Naive B cell (primary cell): ENCODE measurements at regions not wholly inside any gene's neighbourhood (a gene's known extent, or its start where the extent isn't known, plus 50 kb on each side); places are given as distances from the start of the nearest gene placed in this dataset.

ENCODE experiments used
- ATAC-seq, 2 donors: fragments of 150-1000 bp; cut with Tn5 transposase; 2 replicates each; pipeline ENCODE4 v1.10.0; 2021; ENCODE audit warnings: low read depth in 2 of 2, mild to moderate bottlenecking in 2 of 2, moderate library complexity in 2 of 2
- DNase-seq: peaks from one replicate; pipeline ENCODE4 v3.0.0; 2022
- H3K27ac Mint-ChIP-seq, 6 donors: one replicate each; pipeline ENCODE4 v1.8.0; 2020 to 2022; ENCODE audit warnings: mild to moderate bottlenecking in 6 of 6, mixed read lengths in 6 of 6, moderate library complexity in 5 of 6, inconsistent platforms in 2 of 6
- H3K27me3 Mint-ChIP-seq, 3 donors: one replicate each; pipeline ENCODE4 v1.8.0; 2021 to 2022; ENCODE audit warnings: mixed read lengths in 3 of 3, mild to moderate bottlenecking in 1 of 3
- H3K36me3 Mint-ChIP-seq, 2 donors: one replicate each; pipeline ENCODE4 v1.8.0; 2020 to 2022; ENCODE audit warnings: mixed read lengths in 2 of 2, inconsistent platforms in 1 of 2, mild to moderate bottlenecking in 1 of 2
- H3K4me1 Mint-ChIP-seq, 3 donors: one replicate each; pipeline ENCODE4 v1.8.0; 2020 to 2022; ENCODE audit warnings: mixed read lengths in 3 of 3, inconsistent platforms in 1 of 3, mild to moderate bottlenecking in 1 of 3, moderate library complexity in 1 of 3
- H3K4me3 Mint-ChIP-seq, 8 donors: one replicate each; pipeline ENCODE4 v1.8.0; 2020 to 2022; ENCODE audit warnings: mild to moderate bottlenecking in 8 of 8, mixed read lengths in 8 of 8, moderate library complexity in 8 of 8, inconsistent platforms in 2 of 8
- H3K9me3 Mint-ChIP-seq, 7 donors: one replicate each; pipeline ENCODE4 v1.8.0; 2020 to 2022; ENCODE audit warnings: mixed read lengths in 7 of 7, mild to moderate bottlenecking in 5 of 7, inconsistent platforms in 2 of 7, moderate library complexity in 1 of 7

- DNase-seq (no peak), ATAC-seq (no peak)
- Mint-ChIP-seq H3K27ac (no peak overlapping the region), H3K4me1 (peaks cover 20 to 26% (median 24%) of the 10 kb centered on the region in 3 donors), H3K36me3 (peaks cover 8 to 10% of the 10 kb centered on the region in 2 donors), H3K27me3 (peaks cover 10 to 15% (median 10%) of the 10 kb centered on the region in 3 donors), H3K4me3 (no peak overlapping the region), H3K9me3 (peaks cover 3 to 12% (median 7%) of the 10 kb centered on the region in 7 donors)
These were observed 54.2 kb upstream of the MCTP2 start for GRCh38 chr15:94177112-94177511.

GRCh38 chr15:94175420-94175819, 55.9 kb upstream of the MCTP2 start:
- ATAC-seq, result no peak
- H3K27ac Mint-ChIP-seq, result peak overlapping the region in 1 of 6 donors; percentile 83
- peaks cover 8 to 10% of the 10 kb centered on the region in 2 donors for H3K36me3 Mint-ChIP-seq
- DNase-seq, result no peak
- H3K27me3 Mint-ChIP-seq, result peaks cover 10 to 19% (median 10%) of the 10 kb centered on the region in 3 donors
- no peak overlapping the region for H3K4me3 Mint-ChIP-seq
- peaks cover 20 to 31% (median 24%) of the 10 kb centered on the region in 3 donors for H3K4me1 Mint-ChIP-seq
- peaks cover 4 to 12% (median 9%) of the 10 kb centered on the region in 7 donors for H3K9me3 Mint-ChIP-seq

GRCh38 chr15:94174399-94174802, 57.0 kb upstream of the MCTP2 start:
- Mint-ChIP-seq H3K27me3 (peaks cover 10 to 14% (median 10%) of the 10 kb centered on the region in 3 donors), H3K27ac (peak overlapping the region in 2 of 6 donors; percentile 16 to 33), H3K9me3 (peaks cover 4 to 12% (median 9%) of the 10 kb centered on the region in 7 donors), H3K4me3 (peak overlapping the region in 2 of 8 donors; percentile 0 to 48), H3K4me1 (peaks cover 20 to 31% (median 24%) of the 10 kb centered on the region in 3 donors), H3K36me3 (peaks cover 8 to 10% of the 10 kb centered on the region in 2 donors)
- peak; percentile 57 for DNase-seq
- ATAC-seq, result peak; percentile 88 to 94

- no peak overlapping the region for H3K4me3 Mint-ChIP-seq
- H3K9me3 Mint-ChIP-seq, result peaks cover 4 to 16% (median 9%) of the 10 kb centered on the region in 7 donors
- no peak for ATAC-seq
- no peak overlapping the region for H3K27ac Mint-ChIP-seq
- peaks cover 0 to 4% (median 0%) of the 10 kb centered on the region in 3 donors for H3K27me3 Mint-ChIP-seq
- no peak for DNase-seq
- H3K36me3 Mint-ChIP-seq, result peaks cover 5 to 6% of the 10 kb centered on the region in 2 donors
- H3K4me1 Mint-ChIP-seq, result peaks cover 8 to 29% (median 11%) of the 10 kb centered on the region in 3 donors
These were observed 63.1 kb upstream of the MCTP2 start for GRCh38 chr15:94168250-94168649.

- DNase-seq, result no peak
- Mint-ChIP-seq H3K36me3 (no peaks in the 10 kb centered on the region), H3K27me3 (peaks cover 3 to 11% (median 8%) of the 10 kb centered on the region in 3 donors), H3K4me1 (peaks cover 3 to 15% (median 4%) of the 10 kb centered on the region in 3 donors), H3K27ac (peak overlapping the region in 1 of 6 donors; percentile 15), H3K4me3 (no peak overlapping the region), H3K9me3 (peaks cover 0 to 6% (median 1%) of the 10 kb centered on the region in 7 donors)
- ATAC-seq, result no peak
These were observed 66.4 kb upstream of the MCTP2 start for GRCh38 chr15:94164971-94165370.

GRCh38 chr15:94164202-94164807, 67.1 kb upstream of the MCTP2 start:
- Mint-ChIP-seq H3K36me3 (no peaks in the 10 kb centered on the region), H3K4me1 (peaks cover 3 to 15% (median 4%) of the 10 kb centered on the region in 3 donors), H3K9me3 (peaks cover 0 to 6% (median 1%) of the 10 kb centered on the region in 7 donors), H3K4me3 (no peak overlapping the region), H3K27ac (peak overlapping the region in 2 of 6 donors; percentile 12 to 44), H3K27me3 (peaks cover 3 to 11% (median 8%) of the 10 kb centered on the region in 3 donors)
- peak; percentile 39 for DNase-seq
- peak; percentile 30 to 51 for ATAC-seq

- no peak overlapping the region for H3K27ac Mint-ChIP-seq
- peaks cover 0 to 6% (median 1%) of the 10 kb centered on the region in 7 donors for H3K9me3 Mint-ChIP-seq
- H3K4me3 Mint-ChIP-seq, result no peak overlapping the region
- H3K27me3 Mint-ChIP-seq, result peaks cover 3 to 11% (median 8%) of the 10 kb centered on the region in 3 donors
- ATAC-seq, result no peak
- DNase-seq, result no peak
- H3K36me3 Mint-ChIP-seq, result no peaks in the 10 kb centered on the region
- H3K4me1 Mint-ChIP-seq, result peaks cover 3 to 15% (median 4%) of the 10 kb centered on the region in 3 donors
These were observed 68.4 kb upstream of the MCTP2 start for GRCh38 chr15:94162939-94163338.

- H3K4me1 Mint-ChIP-seq, result no peaks in the 10 kb centered on the region
- DNase-seq, result no peak
- peaks cover 0 to 5% of the 10 kb centered on the region in 2 donors for H3K36me3 Mint-ChIP-seq
- peaks cover 9 to 30% (median 14%) of the 10 kb centered on the region in 3 donors for H3K27me3 Mint-ChIP-seq
- H3K4me3 Mint-ChIP-seq, result no peak overlapping the region
- no peak overlapping the region for H3K27ac Mint-ChIP-seq
- ATAC-seq, result no peak
- peaks cover 1 to 7% (median 3%) of the 10 kb centered on the region in 7 donors for H3K9me3 Mint-ChIP-seq
These were observed 77.1 kb upstream of the MCTP2 start for GRCh38 chr15:94154255-94154654.

GRCh38 chr15:94145046-94145445, 86.3 kb upstream of the MCTP2 start:
- Mint-ChIP-seq H3K36me3 (peaks cover 8 to 10% of the 10 kb centered on the region in 2 donors), H3K4me1 (no peaks in the 10 kb centered on the region), H3K27ac (no peak overlapping the region), H3K9me3 (peaks cover 7 to 20% (median 11%) of the 10 kb centered on the region in 7 donors), H3K27me3 (peaks cover 15 to 44% (median 40%) of the 10 kb centered on the region in 3 donors), H3K4me3 (no peak overlapping the region)
- DNase-seq (no peak), ATAC-seq (no peak)

GRCh38 chr15:94141802-94142201, 89.6 kb upstream of the MCTP2 start:
- H3K36me3 Mint-ChIP-seq, result peaks cover 8 to 10% of the 10 kb centered on the region in 2 donors
- H3K4me3 Mint-ChIP-seq, result no peak overlapping the region
- ATAC-seq, result no peak
- DNase-seq, result no peak
- H3K4me1 Mint-ChIP-seq, result no peaks in the 10 kb centered on the region
- H3K27ac Mint-ChIP-seq, result no peak overlapping the region
- peaks cover 7 to 20% (median 8%) of the 10 kb centered on the region in 7 donors for H3K9me3 Mint-ChIP-seq
- H3K27me3 Mint-ChIP-seq, result peaks cover 15 to 44% (median 44%) of the 10 kb centered on the region in 3 donors

- no peaks in the 10 kb centered on the region for H3K4me1 Mint-ChIP-seq
- peaks cover 11 to 45% (median 22%) of the 10 kb centered on the region in 3 donors for H3K27me3 Mint-ChIP-seq
- H3K9me3 Mint-ChIP-seq, result peaks cover 0 to 13% (median 0%) of the 10 kb centered on the region in 7 donors
- no peak for ATAC-seq
- DNase-seq, result no peak
- no peaks in the 10 kb centered on the region for H3K36me3 Mint-ChIP-seq
- H3K4me3 Mint-ChIP-seq, result no peak overlapping the region
- H3K27ac Mint-ChIP-seq, result no peak overlapping the region
These were observed 95.7 kb upstream of the MCTP2 start for GRCh38 chr15:94135486-94136147.

- Mint-ChIP-seq H3K9me3 (peaks cover 0 to 13% (median 0%) of the 10 kb centered on the region in 7 donors), H3K27ac (no peak overlapping the region), H3K27me3 (peaks cover 20 to 38% (median 22%) of the 10 kb centered on the region in 3 donors), H3K4me3 (no peak overlapping the region), H3K4me1 (no peaks in the 10 kb centered on the region), H3K36me3 (no peaks in the 10 kb centered on the region)
- DNase-seq (no peak), ATAC-seq (no peak)
These were observed 99.5 kb upstream of the MCTP2 start for GRCh38 chr15:94131875-94132274.

GRCh38 chr15:94130504-94130903, 100.9 kb upstream of the MCTP2 start:
- Mint-ChIP-seq H3K27ac (no peak overlapping the region), H3K36me3 (no peaks in the 10 kb centered on the region), H3K27me3 (peaks cover 20 to 27% (median 22%) of the 10 kb centered on the region in 3 donors), H3K9me3 (peaks cover 0 to 13% (median 0%) of the 10 kb centered on the region in 7 donors), H3K4me1 (no peaks in the 10 kb centered on the region), H3K4me3 (no peak overlapping the region)
- ATAC-seq (no peak), DNase-seq (no peak)
